ENCODE measurements at regions not wholly inside any gene's neighbourhood (a gene's known extent, or its start where the extent isn't known, plus 50 kb on each side); places are given as distances from the start of the nearest gene placed in this dataset.

DNA sequence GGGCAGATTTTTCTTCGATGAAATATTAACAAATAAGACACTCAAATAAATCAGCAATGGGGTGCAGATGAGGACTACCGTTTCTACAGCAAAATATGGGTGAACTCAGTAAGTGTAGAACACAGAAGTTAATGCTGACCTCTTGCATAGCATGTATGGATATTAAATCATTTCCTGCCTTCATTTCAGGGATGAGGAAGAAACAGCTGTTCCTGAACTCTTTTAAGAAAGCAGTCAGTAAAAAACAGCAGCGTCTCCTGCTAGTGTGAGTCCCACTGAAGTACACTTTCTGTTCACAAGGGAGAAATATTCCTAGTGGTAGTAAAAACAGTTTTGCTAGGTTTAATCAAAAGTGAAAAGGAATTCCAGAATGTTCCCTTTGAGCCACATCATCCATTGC is 379.0 kb downstream of the ZEB2 start:
- no peak for TF ChIP-seq POLR2A (IDR thresholded peaks at IDR 0.05; ENCODE audit: extremely low read depth, insufficient read length)
- TF ChIP-seq, protein P1, sequence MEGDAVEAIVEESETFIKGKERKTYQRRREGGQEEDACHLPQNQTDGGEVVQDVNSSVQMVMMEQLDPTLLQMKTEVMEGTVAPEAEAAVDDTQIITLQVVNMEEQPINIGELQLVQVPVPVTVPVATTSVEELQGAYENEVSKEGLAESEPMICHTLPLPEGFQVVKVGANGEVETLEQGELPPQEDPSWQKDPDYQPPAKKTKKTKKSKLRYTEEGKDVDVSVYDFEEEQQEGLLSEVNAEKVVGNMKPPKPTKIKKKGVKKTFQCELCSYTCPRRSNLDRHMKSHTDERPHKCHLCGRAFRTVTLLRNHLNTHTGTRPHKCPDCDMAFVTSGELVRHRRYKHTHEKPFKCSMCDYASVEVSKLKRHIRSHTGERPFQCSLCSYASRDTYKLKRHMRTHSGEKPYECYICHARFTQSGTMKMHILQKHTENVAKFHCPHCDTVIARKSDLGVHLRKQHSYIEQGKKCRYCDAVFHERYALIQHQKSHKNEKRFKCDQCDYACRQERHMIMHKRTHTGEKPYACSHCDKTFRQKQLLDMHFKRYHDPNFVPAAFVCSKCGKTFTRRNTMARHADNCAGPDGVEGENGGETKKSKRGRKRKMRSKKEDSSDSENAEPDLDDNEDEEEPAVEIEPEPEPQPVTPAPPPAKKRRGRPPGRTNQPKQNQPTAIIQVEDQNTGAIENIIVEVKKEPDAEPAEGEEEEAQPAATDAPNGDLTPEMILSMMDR (IDR thresholded peaks at IDR 0.05; ENCODE audit: low read depth, low read length): no peak
- TF ChIP-seq, protein P2, sequence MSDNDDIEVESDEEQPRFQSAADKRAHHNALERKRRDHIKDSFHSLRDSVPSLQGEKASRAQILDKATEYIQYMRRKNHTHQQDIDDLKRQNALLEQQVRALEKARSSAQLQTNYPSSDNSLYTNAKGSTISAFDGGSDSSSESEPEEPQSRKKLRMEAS (IDR thresholded peaks at IDR 0.05; ENCODE audit: low read depth, low read length): no peak
